ENCODE measurements at regions not wholly inside any gene's neighbourhood (a gene's known extent, or its start where the extent isn't known, plus 50 kb on each side); places are given as distances from the start of the nearest gene placed in this dataset.

DNA sequence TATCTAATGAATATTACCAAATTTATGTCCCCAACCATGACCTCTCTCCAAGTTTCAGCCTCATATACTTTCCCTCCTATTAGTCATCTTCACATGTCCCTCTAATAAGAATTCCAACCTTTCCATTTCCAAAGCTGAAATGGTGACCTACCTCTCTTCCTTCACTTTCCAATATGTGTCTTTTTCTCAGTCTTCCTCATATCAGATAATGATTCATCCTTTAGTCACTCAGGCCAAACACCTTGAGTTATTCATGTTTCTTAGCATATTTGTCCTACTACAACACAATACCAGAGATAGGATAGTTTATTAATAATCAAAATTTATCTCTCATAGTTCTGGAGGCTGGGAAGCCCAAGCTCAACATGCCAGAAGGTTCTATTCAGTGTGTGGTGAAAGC, 318.5 kb upstream of the ZWINT start:
- no peaks in the 10 kb centered on the region for H3K9me3 ChIP-seq (ENCODE audit: low read depth)
- H3K9ac ChIP-seq: no peak overlapping the region
- no peak overlapping the region for H3K4me3 ChIP-seq
- H3K4me2 ChIP-seq (ENCODE audit: unreplicated experiment): no peak overlapping the region
- H2AFZ ChIP-seq: no peak overlapping the region
- no peaks in the 10 kb centered on the region for H4K20me1 ChIP-seq (ENCODE audit: insufficient read depth)
- in situ Hi-C loops (cut with MboI): no loop called here
- H3K36me3 ChIP-seq (ENCODE audit: low read depth): no peaks in the 10 kb centered on the region
- no peaks in the 10 kb centered on the region for H3K4me1 ChIP-seq (ENCODE audit: insufficient read depth)
- no peaks in the 10 kb centered on the region for H3K27me3 ChIP-seq (replicated peaks; ENCODE audit: insufficient read depth)
- no peaks in the 10 kb centered on the region for H3K9me2 ChIP-seq (ENCODE audit: insufficient read depth)
- H3K79me2 ChIP-seq (ENCODE audit: insufficient read depth): no peaks in the 10 kb centered on the region
- TF ChIP-seq EZH2phosphoT487 (IDR thresholded peaks at IDR 0.05; ENCODE audit: insufficient read depth, low read depth): no peak
- no peak overlapping the region for H3K27ac ChIP-seq
- H3F3A ChIP-seq (ENCODE audit: insufficient read depth): no peaks in the 10 kb centered on the region
- DNase-seq: no peak

DNA sequence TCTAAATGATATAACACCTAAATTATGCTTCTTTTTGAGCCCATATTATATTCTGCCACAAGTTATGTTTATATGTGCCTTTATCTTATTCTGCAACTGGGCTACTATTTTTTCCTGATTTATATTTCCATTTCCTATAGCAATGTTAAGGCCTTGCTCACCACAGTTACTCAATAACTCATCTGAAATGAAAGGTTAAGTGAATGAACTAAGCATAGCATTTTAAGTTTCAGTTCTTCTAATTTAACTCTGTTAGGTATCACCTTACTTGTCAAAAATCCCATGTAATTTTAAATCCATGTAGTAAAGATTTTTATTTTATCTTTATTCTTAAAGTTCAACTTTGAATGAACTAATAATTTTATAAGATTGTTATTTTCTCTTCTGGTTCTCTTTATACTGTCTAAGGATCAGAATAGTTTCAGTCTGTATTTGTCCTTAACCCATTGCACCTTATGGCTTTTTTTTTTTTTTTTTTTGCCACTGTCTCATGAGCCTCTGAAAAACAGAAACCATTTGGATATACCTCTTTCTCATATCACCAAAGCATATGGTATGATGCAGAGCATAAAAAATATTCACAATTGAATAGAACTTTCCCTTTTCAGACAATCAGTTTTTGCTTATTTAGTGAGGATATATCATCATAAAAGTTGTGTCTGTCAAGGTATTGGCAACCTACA, 301.8 kb upstream of the ZWINT start:
- Histone ChIP-seq H3K4me1 (ENCODE audit: insufficient read depth) (no peaks in the 10 kb centered on the region), H3K9me3 (ENCODE audit: low read depth) (peaks cover 2% of the 10 kb centered on the region), H3F3A (ENCODE audit: insufficient read depth) (no peaks in the 10 kb centered on the region), H3K27ac (no peak overlapping the region), H3K9ac (no peak overlapping the region), H3K36me3 (ENCODE audit: low read depth) (no peaks in the 10 kb centered on the region), H3K79me2 (ENCODE audit: insufficient read depth) (no peaks in the 10 kb centered on the region), H3K9me2 (ENCODE audit: insufficient read depth) (no peaks in the 10 kb centered on the region), H2AFZ (no peak overlapping the region), H3K27me3 (replicated peaks; ENCODE audit: insufficient read depth) (no peaks in the 10 kb centered on the region), H3K4me3 (no peak overlapping the region), H3K4me2 (ENCODE audit: unreplicated experiment) (no peak overlapping the region), H4K20me1 (ENCODE audit: insufficient read depth) (no peaks in the 10 kb centered on the region)
- in situ Hi-C loops (cut with MboI): no loop called here
- no peak for DNase-seq
- TF ChIP-seq EZH2 (IDR thresholded peaks at IDR 0.05; ENCODE audit: insufficient read depth, poor library complexity, severe bottlenecking) (no peak), EZH2phosphoT487 (IDR thresholded peaks at IDR 0.05; ENCODE audit: insufficient read depth, low read depth) (no peak)

DNA sequence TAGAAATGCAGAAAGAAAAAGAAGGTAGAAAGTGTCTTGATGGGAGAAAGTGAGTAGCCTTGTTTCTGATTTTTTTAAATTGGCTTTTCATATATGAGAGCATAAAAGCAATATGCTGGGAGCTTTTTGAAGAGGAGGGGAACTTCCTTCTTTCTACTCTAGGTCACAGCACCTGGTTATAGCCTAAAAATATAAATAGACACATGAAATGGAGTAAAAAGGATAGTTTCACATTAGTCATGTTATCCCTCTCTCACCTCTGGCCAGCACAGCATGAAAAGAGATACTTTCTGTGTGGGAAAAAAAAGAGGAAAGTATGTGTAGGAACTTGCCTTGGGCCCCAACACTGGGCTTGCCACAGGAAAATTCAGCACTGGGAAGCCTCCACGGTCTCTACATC, 292.2 kb upstream of the ZWINT start:
- in situ Hi-C loops (cut with MboI): no loop called here
- TF ChIP-seq EZH2 (IDR thresholded peaks at IDR 0.05; ENCODE audit: insufficient read depth, poor library complexity, severe bottlenecking): no peak
- TF ChIP-seq EZH2phosphoT487 (IDR thresholded peaks at IDR 0.05; ENCODE audit: insufficient read depth, low read depth): no peak
- Histone ChIP-seq H3K27me3 (replicated peaks; ENCODE audit: insufficient read depth) (no peaks in the 10 kb centered on the region), H3K4me1 (ENCODE audit: insufficient read depth) (no peaks in the 10 kb centered on the region), H3K4me3 (no peak overlapping the region), H3K9ac (no peak overlapping the region), H3K79me2 (ENCODE audit: insufficient read depth) (no peaks in the 10 kb centered on the region), H3K9me2 (ENCODE audit: insufficient read depth) (no peaks in the 10 kb centered on the region), H3K36me3 (ENCODE audit: low read depth) (no peaks in the 10 kb centered on the region), H3F3A (ENCODE audit: insufficient read depth) (no peaks in the 10 kb centered on the region), H3K27ac (no peak overlapping the region), H4K20me1 (ENCODE audit: insufficient read depth) (no peaks in the 10 kb centered on the region), H2AFZ (no peak overlapping the region), H3K4me2 (ENCODE audit: unreplicated experiment) (no peak overlapping the region), H3K9me3 (ENCODE audit: low read depth) (peaks cover 5% of the 10 kb centered on the region)
- no peak for DNase-seq
- WGBS, 2 experiments (ENCODE audit: low coverage in 1 of 2, low lambda C conversion rate in 2 of 2, missing lambda C conversion rate in 2 of 2): 14 to 24% methylated on average over 1 of the region's 1 CpG

DNA sequence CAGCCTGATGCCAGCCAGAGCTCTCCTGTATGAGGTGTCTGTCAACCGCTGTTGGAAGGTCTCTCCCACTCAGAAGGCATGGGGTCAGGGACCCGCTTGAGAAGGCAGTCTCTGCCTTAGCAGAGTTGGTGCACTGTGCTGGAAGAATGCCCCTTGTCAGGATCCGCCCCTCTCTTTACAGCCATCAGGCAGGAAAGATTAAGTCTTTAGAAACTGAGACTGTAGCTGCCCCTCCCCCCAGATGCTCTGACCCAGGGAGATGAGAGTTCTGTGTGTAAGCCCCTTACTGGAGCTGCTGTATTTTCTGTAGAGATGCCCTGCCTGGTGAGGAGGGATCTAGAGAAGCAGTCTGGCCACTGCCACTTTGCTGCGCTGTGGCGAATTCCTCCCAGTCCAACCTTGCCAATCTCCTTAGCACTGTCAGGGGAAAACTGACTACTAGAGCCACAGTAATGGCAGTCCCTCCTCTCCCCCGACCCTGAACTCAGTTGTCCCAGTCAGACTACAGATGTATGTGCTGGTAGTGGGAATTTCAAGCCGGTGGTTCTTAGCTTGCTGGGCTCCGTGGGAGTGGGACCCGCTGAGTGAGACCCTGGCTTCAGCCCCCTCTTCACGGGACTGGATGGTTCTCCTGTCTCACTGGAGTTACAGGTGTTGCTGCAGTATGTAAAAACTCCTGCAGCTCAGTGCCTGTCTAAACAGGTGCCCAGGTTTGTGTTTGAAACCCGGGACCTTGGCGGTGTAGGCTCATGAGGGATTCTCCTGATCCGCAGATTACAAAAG, 285.5 kb upstream of the ZWINT start:
- H2AFZ ChIP-seq: no peak overlapping the region
- H3K4me2 ChIP-seq (ENCODE audit: unreplicated experiment): no peak overlapping the region
- H3K9me3 ChIP-seq (ENCODE audit: low read depth): no peaks in the 10 kb centered on the region
- no peak for DNase-seq
- no peaks in the 10 kb centered on the region for H3K4me1 ChIP-seq (ENCODE audit: insufficient read depth)
- no peak for TF ChIP-seq EZH2phosphoT487 (IDR thresholded peaks at IDR 0.05; ENCODE audit: insufficient read depth, low read depth)
- TF ChIP-seq EZH2 (IDR thresholded peaks at IDR 0.05; ENCODE audit: insufficient read depth, poor library complexity, severe bottlenecking): no peak
- H3K27ac ChIP-seq: no peak overlapping the region
- H3K9ac ChIP-seq: no peak overlapping the region
- no peaks in the 10 kb centered on the region for H4K20me1 ChIP-seq (ENCODE audit: insufficient read depth)
- H3K36me3 ChIP-seq (ENCODE audit: low read depth): no peaks in the 10 kb centered on the region
- in situ Hi-C loops (cut with MboI): no loop called here
- H3F3A ChIP-seq (ENCODE audit: insufficient read depth): no peaks in the 10 kb centered on the region
- 58 to 60% methylated on average over 13 of the region's 13 CpGs for WGBS, 2 experiments (ENCODE audit: low coverage in 1 of 2, low lambda C conversion rate in 2 of 2, missing lambda C conversion rate in 2 of 2)
- no peak overlapping the region for H3K4me3 ChIP-seq
- H3K27me3 ChIP-seq (replicated peaks; ENCODE audit: insufficient read depth): no peaks in the 10 kb centered on the region
- no peaks in the 10 kb centered on the region for H3K79me2 ChIP-seq (ENCODE audit: insufficient read depth)
- no peaks in the 10 kb centered on the region for H3K9me2 ChIP-seq (ENCODE audit: insufficient read depth)
